ENCODE measurements at regions not wholly inside any gene's neighbourhood (a gene's known extent, or its start where the extent isn't known, plus 50 kb on each side); places are given as distances from the start of the nearest gene placed in this dataset.
"Not testable (repeated sequence)": the region's sequence is repeated elsewhere in the genome, so short reads cannot be mapped to it uniquely, and the experiment has no call there.

DNA sequence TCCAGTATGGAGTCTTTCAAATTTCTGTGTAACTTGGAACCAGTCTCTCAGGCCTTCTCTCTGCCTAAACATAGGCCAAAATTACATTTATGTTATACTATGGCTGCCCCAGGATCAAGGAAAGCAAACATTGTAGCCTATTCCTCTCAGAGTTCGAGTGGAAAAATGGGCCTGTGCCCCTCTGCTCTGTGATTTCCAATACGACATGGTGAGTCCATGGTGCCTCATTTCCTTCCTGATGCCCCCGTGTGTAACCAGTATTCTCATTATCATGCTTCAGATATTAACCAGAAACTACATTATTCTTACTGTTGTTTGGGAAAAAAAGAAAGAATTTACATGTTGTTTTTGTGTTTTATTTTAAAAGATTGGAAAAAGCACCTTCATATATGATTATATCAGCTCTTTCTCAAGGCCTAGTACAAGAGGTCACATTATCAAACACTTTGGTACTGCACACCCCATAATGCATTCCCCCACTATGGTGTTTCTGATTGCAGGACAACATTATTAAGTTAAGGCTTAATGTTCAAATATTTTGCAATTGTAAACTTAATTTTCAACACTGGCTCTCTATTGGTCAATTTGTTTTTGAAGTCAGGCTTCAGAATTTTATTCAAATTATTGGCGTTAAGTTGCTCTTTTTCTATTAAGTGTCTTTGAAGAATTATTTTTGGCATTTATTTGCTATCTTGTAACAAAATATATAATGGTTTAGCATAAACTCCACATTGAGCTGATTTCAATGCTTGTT, 151.8 kb upstream of the SLC27A6 start:
- no peak for DNase-seq

GRCh38 chr5:128815201-128815600, 150.1 kb upstream of the SLC27A6 start:
- no peak for DNase-seq

DNA sequence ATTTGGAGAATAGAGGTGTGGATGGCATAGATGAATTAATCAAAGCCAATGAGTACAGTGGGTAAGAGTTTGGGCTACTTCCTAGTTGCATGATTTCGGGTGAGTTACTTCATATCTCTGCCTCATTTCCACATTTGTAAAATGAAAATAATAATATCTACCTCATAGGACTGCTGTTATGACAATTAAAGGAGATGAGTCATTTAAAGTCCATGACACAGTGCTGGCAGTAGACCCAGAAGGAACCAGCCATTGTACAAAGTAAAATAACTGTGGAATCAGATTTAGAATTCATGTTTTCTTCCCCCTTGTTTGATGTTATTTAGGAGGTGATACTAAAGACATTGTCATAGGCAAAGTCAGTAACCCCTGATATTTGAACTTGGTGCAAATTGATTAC, 139.5 kb upstream of the SLC27A6 start:
- no peak for DNase-seq

- no peak for DNase-seq
Observed at GRCh38 chr5:128826275-128826674, 139.0 kb upstream of the SLC27A6 start.

DNA sequence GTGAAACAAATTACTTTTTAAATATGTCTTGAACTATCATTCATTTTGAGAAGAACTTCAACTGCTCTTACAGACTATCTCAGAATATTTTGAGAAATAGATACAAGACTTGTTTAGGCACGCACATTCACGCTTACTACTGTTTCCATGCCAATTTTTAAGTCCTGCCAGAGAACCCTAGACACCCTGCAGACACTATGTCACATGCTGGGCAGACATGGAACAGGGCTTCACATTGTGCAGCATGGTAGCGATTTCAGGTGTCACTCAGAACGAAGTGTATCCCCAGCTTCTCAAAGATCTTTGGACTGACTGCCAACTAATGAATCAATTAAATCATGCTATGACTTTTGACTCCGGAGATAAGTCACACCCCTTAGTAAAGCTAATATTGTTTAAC, 128.7 kb upstream of the SLC27A6 start:
- DNase-seq = no peak

- no peak for DNase-seq
Observed at GRCh38 chr5:128838623-128839022, 126.7 kb upstream of the SLC27A6 start.

DNA sequence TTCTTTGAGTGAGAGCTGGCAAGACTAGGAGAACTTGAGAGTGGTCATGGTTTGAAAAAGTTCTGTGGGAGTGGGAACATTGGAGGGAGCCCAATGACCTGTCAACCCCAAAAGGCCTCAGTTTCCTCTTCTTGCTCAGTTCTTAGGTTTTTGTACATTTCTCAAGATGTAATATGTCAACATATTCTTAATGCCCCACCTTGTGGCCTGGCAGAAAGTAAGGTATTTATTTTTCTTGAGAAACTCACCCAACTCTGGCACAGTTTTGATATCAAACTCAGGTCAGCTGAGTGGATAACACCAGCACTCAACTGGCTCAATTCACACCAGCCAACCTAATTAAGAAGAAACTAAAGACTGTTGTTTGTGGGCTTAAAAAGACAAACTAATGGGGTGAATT, 123.0 kb upstream of the SLC27A6 start:
- no peak for DNase-seq

GRCh38 chr5:128844354-128844923, 120.8 kb upstream of the SLC27A6 start:
- DNase-seq = no peak

DNA sequence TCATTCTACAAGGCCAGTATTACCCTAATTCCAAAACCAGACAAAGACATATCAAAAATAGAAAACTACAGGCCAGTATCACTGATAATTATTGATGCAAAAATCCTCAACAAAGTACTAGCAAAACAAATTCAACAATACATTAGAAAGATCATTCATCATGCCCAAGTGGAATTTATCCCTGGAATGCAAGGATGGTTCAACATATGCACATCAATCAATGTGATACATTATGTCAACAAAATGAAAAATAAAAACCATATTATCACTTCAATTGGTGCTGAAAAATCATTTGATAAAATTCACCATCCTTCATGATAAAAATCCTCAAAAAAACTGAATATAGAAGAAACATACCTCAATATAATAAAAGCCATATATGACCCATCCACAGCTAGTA, 115.2 kb upstream of the SLC27A6 start:
- no peak for DNase-seq

GRCh38 chr5:128854931-128855330, 110.4 kb upstream of the SLC27A6 start:
- DNase-seq = no peak

DNA sequence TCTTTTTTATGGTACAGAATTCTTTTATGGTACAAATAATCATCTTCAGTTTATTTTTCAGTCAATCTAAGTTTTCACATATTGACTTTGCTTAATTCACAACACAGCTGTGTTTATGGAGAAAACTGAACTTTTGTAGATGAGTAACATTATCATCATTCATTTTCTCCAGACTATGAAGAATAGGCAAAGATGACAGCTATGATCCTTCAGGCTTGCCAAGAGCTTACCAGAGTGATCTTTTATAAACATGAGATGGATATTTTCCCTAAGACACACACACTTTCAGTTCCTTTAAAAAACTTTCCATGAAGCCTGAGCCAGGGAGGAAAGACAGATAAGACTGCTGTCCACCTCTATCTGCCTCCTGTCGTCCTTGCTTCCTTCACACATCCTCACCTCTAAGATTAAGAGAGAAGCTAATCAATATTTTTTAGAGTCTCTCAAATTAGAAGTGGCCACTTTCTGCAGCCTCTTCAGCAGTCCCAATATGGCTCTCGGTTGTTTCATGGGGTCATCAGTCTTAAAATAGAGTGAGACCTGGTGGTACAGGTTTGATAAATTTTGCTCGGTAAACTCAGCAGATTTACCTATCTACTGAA, 108.1 kb upstream of the SLC27A6 start:
- DNase-seq = no peak

DNA sequence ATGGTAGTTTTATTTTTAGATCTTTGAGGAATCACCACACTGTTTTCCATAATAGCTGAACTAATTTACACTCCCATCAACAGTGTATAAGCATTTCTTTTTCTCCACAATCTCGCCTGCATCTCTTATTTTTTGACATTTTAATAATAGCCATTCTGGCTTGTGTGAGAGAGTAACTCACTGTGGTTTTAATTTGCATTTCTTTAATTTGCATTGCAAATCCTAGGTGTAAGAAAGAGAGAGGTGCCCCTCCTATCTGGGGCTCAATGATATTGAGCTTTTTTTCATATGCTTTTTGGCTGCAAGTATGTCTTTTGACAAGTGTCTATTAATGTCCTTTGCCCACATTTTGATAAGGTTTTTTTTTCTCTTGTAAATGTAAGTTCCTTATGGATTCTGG, 106.3 kb upstream of the SLC27A6 start:
- DNase-seq = no peak

DNA sequence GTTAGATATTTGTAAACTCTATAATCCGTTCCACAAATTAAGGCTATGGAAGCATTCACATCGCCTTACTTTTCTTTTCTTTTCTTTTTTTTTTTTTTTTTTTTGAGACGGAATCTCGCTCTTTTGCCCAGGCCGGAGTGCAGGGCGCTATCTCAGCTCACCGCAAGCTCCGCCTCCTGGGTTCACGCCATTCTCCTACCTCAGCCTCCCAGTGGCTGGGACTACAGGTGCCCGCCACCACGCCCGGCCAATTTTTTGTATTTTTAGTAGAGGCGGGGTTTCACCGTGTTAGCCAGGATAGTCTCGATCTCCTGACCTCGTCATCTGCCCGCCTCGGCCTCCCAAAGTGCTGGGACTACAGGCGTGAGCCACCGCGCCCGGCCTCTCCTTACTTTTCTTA, 104.1 kb upstream of the SLC27A6 start:
- not testable (repeated sequence) for DNase-seq

DNA sequence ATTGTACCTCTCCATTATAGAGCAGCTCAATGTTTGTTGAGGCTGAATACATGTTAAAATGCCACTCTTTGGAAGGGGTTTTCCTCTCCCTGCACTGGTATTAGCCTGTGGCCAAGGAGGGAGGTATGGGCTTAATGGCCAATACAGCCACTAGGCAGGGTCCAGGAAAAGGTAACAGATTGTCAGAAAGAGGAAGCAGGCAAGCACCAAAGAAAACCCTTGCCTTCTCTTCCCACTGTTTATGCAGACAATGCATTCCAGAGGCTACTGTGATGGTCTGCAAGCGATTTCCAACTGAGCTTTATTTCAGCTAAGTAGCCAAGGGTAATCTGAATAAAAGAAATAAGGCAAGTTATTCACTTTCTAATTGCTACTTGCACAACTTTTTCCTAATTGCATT, 95.3 kb upstream of the SLC27A6 start:
- DNase-seq = no peak

DNA sequence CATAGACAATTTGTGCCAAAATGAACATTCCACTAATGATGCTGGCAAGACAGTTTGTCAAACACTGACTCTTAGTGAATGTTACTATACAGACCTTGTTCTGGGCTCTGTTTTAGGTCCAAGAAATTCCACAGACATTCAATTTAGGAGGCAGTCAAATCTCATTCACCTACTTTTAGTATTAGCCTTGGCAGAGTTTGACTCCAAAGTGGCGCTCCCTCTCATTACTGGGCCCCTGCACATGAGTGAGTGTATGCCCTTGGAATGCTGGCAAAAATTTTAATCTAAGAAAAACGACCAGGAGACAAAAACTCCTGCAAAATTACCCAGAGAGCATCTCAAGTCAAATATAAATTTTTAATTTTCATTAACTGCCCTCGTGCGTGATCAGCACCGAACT, 94.9 kb upstream of the SLC27A6 start:
- DNase-seq = no peak

- no peak for DNase-seq
Observed at GRCh38 chr5:128870923-128871322, 94.4 kb upstream of the SLC27A6 start.

GRCh38 chr5:128876569-128877382, 88.5 kb upstream of the SLC27A6 start:
- no peak for DNase-seq

- DNase-seq = no peak
Observed at GRCh38 chr5:128877476-128877875, 87.8 kb upstream of the SLC27A6 start.

- DNase-seq = no peak
Observed at GRCh38 chr5:128881502-128882018, 83.7 kb upstream of the SLC27A6 start.

DNA sequence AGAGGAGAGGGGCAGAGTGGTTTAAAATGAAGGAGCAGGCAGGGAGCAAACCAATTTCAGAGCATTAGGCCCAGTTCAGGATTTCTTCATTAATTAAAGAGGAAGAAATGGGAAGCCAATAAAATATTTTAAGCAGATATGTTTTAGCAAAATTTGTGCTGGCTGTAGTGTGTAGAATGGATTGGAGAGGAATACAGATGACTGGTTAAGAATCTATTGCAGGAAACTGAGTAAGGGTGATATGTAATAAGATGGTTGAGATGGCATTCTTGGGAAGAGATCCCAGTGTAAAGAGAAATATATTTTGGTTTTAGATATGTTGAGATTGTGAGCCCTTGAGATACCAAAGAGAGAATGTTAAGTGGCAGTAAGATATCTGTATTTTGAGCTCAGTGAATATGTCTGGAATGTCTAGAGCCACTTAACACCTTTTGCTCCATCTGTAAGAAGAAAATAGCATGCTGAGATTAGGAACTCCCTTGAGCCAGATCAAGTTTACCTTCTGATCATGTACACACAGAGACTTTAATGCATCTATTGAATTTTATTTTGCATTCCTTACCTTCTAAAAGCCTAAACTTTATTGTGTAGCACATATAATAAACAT, 79.5 kb upstream of the SLC27A6 start:
- DNase-seq = no peak

- DNase-seq = no peak
Observed at GRCh38 chr5:128895122-128895521, 70.2 kb upstream of the SLC27A6 start.

DNA sequence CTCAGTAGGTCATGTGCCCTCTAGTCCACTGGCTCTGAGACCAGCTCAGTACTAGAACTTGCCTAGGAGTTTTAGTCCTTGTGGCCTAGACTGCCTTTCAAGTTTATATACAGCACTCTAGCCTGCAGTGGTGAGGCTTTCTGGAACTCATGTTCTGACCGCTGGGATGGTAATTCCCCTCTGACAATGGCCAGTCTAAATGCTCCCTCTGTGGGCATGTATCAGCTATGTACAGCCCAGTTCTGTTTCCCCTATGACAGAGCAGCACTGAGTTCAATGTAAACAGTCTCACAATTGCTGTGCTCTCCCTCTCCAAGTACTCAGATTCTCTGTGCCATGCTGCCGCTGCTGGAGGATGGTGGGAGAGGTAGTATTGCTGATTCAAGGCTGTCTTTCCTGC, 68.6 kb upstream of the SLC27A6 start:
- no peak for DNase-seq

DNA sequence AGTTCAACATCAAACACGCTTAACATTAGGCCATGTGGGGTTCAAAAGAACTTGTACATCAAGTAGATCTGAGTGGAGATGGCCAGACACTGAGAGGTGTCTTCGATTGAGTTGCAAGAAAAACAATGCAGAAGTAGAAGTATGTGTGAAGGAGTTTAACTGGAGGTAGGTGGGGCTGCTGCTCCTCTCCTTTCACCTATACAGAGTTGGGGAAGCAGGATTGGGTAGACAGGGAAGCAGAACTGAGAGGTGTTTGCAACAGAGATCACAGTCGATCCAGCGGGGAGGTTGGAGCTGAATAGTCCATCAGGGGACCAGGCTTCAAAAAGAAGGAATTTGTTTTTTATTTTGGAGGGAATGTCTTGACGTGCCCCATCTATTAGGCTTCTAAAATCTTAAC, 61.7 kb upstream of the SLC27A6 start:
- no peak for DNase-seq

All from RPMI8226 (cell line).